ENCODE measurements at regions not wholly inside any gene's neighbourhood (a gene's known extent, or its start where the extent isn't known, plus 50 kb on each side); places are given as distances from the start of the nearest gene placed in this dataset.
"Not testable (repeated sequence)": the region's sequence is repeated elsewhere in the genome, so short reads cannot be mapped to it uniquely, and the experiment has no call there.

DNA sequence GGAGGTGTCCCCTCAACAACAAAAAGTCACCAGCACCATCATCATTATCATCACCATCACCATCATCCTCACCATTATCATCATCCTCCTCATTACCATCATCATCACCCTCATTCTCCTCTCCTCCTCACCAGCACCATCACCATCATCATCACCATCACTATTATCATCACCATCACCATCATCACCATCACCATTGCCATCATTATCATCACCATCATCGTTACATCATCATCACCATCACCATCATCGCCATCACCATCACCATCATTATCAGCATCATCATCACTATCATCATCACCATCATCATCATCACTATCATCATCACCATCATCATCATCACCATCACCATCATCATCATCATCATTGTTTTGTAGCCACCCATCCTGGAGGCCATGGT, 212.6 kb downstream of the MN1 start:
- intact Hi-C loops (cut with DNase I): no loop called here
- no peak for DNase-seq (ENCODE audit: low spot score)

DNA sequence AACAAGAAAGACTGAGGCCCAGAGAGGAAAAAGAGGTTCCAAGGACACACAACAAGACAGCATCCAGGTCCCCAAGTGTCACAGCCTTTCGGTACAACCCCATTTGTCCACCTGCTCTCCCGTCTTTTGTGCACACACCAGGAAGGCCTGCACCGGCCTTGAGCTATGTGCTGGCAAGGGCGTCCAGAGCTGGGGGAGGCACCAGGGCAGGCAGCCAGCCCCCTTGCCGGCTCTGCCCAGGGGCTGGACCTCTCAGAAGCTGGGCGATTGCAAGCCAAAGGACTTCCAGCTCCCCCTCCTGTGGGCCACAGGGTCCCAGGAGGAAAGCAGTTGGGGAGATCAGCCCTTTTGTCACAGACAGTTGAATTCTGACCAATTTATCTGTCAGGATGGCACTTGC, 210.5 kb downstream of the MN1 start:
- intact Hi-C loops (cut with DNase I): no loop called here
- no peak for DNase-seq (ENCODE audit: low spot score)

DNA sequence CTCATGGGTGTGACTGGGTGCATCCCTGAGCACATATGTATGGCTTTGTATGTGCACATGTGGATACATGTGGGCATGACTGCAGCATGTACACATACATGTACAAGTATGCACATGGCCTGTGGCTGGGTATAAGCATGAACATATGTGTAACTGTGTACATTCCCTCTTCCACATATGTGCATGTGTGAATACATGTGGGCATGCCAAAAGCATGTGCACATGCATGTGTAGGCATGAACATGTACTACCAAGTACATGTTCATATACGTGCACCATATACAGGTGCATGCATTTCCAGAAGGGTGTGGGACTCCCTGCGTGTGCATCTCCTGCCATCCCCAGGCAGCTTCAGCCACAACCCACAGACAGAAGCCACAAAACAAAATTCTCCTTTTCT, 208.2 kb downstream of the MN1 start:
- DNase-seq (ENCODE audit: low spot score): no peak
- intact Hi-C loops (cut with DNase I): no loop called here

DNA sequence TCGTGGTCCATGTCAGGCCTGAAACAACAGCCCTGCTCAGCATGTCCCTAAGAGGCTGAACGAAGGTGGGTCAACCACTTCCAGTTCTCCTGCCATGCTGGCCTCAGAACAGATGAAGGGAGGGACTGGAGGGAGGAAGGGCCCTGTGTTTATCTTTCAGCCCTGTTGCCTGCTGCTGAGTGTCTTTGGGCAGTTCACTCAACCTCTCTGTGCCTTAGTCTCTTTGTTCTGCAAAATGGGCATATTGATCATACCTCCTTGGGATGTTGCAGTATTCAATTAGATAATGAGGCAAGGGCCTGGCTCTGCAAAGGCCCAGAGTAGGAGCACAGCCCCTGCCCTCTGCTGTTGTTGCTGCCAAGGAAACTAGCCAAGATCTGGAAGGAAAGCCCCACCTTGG, 207.5 kb downstream of the MN1 start:
- intact Hi-C loops (cut with DNase I): no loop called here
- DNase-seq (ENCODE audit: low spot score): no peak

DNA sequence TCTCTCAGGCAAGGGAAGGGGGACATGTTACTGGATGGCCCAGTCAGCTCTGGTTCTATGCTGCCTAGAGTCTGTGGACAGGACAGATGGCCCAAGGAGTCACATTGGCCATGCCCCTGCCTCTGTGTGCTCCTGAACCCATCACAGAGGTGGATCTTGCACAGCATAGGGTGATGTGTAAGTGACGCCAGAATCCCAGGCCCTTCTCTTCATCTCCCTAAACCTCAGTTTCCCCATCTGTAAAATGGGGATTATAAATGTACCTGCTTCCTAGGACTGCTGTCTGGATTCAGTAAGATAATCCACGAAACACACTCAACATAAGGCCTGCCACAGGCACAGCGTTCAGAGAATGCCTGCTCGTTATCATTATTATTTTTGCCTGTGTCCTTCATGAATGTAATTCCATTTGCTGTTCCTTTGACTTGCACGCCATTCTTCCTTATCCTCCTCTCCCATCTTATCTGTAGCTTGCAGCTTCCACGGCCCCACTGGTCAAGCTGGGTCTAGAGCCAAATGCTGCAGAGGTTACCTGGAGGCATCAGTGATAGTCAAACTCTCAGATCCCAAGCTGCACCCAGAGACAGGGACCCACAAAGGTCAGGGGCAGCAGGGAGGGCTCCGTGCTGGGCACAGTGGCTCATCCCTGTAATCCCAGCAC, 207.0 kb downstream of the MN1 start:
- DNase-seq (ENCODE audit: low spot score): no peak
- intact Hi-C loops (cut with DNase I): no loop called here

DNA sequence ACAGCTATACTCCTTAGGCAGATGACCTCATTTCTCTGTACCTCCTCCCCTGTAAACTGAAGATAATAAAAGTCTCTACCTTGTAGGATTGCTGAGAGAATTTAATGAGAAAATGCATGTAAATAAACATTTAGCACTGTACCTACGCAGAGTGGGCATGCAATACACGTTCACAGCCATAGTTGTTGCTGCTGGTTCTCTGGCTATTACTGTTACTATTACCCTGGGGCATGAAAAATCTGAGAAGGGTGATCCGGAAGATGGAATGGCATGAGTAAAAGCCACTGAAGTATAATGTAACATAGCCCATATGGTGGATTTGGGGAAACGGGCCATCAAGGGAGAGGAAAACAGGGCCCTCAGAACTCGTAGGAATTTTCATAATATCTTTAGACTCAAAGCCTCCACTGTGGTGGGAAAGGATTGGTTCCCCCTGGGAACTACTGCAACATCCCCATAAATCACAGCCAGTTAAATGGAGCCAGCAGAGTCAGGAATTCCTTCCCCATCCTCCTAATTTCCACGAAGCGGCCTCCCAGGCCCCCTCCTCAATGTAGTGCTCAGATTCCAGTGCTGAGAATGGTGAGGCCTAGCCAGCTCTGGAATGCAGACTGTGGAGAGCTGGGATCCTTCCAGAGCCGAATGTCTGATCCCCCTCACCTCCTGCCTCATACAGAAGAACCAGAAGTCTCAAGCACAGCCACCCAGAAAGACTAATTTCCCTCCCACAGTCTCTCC, 205.3 kb downstream of the MN1 start:
- no peak for DNase-seq (ENCODE audit: low spot score)
- intact Hi-C loops (cut with DNase I): no loop called here

DNA sequence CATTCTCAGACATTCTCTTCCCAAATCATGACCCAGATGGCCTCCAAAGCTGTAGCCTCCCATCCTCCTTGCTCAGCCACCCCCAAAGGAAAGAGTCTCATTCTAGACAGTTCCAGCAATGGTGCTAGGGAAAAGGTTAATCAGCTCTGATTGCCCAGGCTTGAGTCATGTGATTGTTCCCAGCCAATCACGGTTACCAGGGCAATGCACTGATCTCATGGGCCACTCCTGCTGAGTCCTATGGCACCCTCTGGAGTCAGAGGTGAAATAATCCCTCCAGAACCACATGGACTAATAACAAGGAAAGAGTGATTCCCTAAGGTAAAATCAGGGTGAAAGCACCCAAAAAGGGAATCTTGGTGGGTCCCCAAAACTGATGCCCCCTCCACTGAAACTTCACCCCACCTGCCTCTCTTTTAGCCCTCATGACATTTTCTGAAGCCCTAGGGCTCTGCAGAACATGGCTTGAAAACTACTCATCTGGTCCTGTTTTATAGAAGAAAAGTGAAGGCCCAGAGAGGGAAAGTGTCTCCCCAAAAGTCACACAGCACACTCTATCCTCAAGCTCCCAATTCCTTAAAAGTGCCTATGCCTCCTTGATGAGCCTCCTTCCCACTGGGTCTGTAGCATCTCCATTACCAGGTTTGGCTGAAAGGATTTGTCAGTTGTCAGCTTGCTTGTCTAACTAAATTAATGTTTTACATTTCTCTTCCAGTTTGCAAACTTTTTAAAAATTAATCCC, 203.7 kb downstream of the MN1 start:
- DNase-seq (ENCODE audit: low spot score): no peak
- intact Hi-C loops (cut with DNase I): no loop called here

DNA sequence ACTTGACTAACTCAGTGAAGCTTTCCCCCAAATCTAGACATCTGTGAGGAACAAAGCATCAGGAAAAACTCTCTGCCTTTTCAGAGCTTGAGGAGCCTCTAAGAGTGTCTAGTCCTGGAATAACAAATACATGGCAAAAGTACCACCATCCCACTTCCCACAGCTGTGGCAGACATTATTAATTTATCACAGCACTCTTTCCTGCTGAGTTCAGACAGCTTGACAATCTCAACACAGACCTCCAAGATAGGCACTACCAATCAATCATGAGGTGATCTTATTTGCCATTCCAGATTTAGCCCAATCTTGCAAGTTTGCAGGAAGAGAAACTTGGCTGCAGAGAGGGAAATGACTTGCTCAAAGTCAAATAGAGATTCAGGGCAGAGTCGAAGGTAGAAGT, 202.8 kb downstream of the MN1 start:
- intact Hi-C loops (cut with DNase I): no loop called here

DNA sequence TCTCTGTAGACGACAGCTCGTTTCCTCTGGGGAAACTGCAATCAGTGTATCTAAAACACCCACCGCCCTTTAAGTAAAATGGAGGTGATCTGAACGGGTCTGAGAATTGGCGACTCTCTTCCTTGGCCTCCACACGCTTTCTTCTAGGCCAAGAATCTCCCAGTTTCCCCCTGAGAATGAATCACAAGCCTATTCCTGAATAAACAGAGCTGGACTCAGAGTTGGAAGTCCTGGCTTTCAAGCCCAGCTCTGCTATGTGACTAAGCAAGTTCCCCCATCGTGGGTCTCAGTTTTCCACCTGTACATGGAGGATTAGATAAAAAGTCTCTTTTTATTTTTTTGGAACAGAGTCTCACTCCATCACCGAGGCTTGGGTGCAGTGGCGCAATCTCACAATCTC, 200.4 kb downstream of the MN1 start:
- intact Hi-C loops (cut with DNase I): no loop called here
- peak; percentile 58 for DNase-seq (ENCODE audit: low spot score)

More for the DNA sequence above, 202.8 kb downstream of the MN1 start:
- DNase-seq (ENCODE audit: low spot score): no peak

DNA sequence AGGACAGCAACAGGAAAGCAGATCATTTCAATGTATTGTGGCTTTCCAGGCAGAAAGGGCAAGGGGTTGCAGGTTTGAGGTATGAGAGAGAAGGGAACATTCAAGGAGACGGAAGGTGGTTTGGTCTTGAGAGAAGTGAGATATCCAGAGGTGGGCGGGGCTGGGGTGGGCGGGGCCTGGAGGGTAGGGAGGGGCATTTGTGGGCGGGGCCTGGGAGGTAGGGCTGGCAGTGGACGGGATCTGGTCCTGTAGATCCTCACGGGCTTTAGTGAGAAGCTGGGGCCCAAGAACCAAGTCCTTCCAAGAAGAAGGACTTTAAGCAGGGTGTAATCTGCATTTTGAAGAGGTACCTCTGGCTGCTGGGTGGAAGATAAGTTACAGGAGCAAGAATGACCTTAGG, 199.2 kb downstream of the MN1 start:
- intact Hi-C loops (cut with DNase I): no loop called here
- peak; percentile 25 for DNase-seq (ENCODE audit: low spot score)

DNA sequence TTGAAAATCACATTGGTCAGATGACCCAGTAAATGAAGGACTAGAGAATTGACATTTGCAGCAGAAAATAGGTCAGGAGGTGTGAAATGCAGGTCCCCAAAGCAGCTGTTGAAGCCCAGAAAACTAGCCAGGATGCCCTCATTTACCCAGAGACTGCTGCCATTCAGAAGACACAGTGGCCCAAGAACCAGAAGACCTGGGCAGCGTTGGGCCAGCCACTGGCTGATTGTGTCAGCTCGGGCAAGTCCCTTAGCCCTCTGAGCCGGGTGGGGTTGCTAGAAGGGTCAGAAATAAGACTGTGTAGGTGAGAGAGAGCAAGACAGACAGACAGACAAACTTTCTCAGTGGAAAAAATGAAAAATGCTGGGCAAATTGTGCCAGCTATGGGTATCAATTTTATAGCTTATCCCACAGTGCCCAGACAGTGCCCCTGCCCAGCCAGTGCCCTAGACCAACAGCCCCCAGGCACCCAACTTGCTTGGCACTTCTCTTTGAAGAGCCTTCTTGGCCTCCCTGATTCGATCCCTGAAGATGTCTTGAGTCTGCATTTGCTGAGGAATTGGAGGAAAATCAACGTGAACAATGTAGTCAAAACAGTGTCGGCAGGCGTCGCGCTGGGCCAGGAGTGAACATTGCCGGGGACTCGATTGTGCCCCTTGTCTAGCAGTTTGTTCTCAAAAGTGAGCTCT, 198.3 kb downstream of the MN1 start:
- intact Hi-C loops (cut with DNase I): no loop called here
- DNase-seq (ENCODE audit: low spot score): peak; percentile 72

DNA sequence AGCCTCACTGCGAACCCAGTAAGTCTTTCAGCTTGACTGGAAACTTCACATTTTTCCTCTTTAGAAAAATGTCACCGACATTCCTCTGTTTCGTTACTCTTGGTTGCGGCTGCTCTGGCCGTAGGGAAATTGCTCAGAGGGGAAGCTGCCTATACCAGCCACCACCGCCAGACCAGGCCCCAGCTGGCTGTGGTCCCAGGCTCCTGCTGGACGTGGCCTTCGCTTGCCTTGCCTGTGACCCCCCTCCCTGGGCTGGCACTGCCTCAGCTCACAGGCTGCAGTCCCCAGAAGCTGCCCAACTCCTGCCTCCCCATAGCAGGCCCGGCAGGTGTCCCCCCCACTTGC, 197.8 kb downstream of the MN1 start:
- intact Hi-C loops (cut with DNase I): no loop called here
- peak; percentile 92 for DNase-seq (ENCODE audit: low spot score)

DNA sequence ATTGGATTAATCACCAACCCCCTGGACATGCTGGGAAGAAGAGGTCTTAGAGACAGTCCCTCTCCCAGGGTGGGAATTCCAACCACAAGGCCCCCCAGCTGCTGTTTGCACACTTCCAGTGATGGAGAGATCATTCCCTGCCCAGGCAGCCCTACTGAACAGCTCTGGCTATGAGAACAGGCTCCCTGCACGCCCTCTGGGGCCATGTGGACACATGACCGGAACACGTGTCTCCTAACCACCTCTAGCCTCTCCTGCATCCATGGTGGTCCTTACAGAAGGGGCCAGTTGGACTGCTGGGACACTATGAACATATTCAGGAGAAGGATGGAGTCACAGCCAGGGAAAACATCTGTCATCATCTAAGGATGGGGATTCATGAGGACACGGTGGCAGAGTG, 196.2 kb downstream of the MN1 start:
- intact Hi-C loops (cut with DNase I): no loop called here
- peak; percentile 56 for DNase-seq (ENCODE audit: low spot score)

DNA sequence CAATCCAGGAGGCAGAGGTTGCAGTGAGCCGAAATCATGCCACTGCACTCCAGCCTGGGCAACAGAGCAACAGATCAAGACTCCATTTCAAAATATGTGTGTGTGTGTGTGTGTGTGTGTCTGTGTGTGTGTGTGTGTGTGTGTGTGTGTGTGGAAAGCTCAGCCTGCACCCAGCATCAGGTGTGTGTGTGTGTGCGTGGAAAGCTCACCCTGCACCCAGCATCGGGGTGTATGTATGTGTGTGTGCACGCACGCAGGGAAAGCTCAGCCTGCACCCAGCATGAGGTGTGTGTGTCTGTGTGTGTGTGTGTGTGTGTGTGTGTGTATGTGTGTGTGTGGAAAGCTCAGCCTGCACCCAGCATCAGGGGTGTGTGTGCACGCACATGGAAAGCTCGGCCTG, 193.8 kb downstream of the MN1 start:
- intact Hi-C loops (cut with DNase I): not testable (repeated sequence)
- peak; percentile 44 for DNase-seq (ENCODE audit: low spot score)

DNA sequence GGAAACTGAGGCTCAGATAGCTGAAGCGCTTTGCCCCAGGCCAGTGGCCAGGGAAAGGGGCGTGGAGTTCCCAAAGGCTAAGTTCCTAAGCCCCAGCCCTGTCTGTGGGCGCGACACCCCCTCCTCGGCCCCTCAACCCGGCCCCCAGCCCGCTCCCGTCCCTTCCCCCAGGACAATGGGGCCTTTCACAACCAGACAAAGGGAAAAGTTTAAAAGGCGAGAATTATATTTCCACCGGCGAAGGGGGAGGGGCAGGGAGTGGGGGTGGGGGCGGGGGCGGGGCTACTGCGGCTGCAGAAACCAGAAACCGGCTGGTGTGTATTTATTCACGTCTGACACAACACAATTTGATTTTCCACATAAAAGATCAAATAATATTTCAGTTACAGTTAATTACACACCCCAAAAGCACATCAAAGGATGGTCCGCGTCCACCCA, 192.1 kb downstream of the MN1 start:
- intact Hi-C loops (cut with DNase I): no loop called here
- peak; percentile 31 for DNase-seq (ENCODE audit: low spot score)

DNA sequence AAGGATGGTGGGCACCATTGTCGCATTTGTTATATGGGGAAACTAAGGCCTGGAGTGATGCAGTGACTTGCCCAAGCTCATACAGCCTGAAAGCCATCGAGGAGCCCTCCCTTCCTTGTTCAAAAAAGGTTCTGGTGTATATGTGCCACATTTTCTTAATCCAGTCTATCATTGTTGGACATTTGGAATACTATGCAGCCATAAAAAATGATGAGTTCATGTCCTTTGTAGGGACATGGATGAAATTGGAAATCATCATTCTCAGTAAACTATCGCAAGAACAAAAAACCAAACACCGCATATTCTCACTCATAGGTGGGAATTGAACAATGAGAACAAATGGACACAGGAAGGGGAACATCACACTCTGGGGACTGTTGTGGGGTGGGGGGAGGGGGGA, 191.4 kb downstream of the MN1 start:
- DNase-seq (ENCODE audit: low spot score); intact Hi-C loops (cut with DNase I): not testable (repeated sequence)

DNA sequence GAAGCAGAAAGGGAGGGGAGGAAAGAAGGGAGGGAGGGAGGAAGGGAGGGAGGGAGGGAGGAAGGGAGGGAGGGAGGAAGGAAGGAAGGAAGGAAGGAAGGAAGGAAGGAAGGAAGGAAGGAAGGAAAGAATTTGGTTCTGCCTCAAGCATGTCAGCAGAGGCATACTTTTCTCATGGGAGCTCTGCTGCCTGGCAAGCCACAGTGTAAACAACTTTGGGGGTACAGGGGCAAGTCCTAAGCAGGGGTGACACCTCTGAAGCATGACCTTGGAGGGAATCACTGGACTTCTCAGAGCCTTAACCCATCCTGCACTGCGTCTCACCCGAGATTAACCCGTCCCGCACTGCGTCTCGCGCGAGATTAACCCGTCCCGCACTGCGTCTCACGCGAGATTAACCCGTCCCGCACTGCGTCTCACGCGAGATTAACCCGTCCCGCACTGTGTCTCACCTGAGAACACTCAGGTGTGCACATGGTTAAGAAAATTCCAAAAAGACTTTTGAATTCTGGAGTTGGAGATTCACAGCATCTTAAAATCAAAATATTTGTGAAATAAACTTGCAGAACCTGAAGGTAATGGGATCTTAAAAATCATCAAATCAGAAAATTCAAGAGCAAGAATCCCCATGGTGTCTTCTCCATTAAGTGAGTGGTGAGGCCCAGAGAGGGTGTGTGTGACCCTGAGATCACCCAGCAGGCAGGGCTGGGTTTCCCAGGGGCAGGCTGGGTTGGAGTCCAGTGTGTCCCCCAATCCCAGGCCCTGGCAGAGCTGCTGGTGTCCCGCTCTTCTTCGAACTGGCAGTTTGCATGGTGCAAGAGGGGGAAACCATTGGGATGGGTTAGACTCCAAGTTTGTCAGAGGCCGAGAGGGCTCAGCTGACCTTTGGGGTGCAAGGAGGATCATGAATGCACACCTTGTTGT, 190.4 kb downstream of the MN1 start:
- intact Hi-C loops (cut with DNase I): no loop called here
- peak; percentile 43 for DNase-seq (ENCODE audit: low spot score)

DNA sequence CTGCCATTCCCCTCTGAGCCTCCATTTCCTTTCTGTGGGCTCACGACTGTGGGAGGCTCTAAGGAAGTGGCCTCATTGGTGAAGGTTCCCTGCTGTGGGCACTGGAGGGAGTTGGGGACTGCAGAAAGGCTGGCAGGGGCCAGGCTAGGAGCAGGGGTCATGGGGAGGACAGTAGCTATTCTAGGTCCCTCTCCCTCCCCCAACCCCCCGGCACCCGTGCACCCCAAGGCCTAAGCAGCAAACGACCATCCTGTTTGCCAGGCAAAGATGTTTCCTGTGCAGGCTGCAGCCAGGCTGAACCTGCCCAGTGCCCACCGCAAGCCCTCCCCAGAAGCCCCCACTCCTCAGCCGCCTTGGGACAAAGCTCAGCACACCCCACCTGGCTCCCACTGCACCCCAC, 189.4 kb downstream of the MN1 start:
- DNase-seq (ENCODE audit: low spot score): peak; percentile 60
- intact Hi-C loops (cut with DNase I): no loop called here
